GM12878 (cell line): ENCODE measurements at regions not wholly inside any gene's neighbourhood (a gene's known extent, or its start where the extent isn't known, plus 50 kb on each side); places are given as distances from the start of the nearest gene placed in this dataset.

Source experiments
- ATAC-seq: fragments of 200-7000 bp; cut with Tn5 transposase; 3 replicates; pipeline ENCODE4 v1.9.1; 2020; ENCODE audit warnings: mild to moderate bottlenecking, moderate library complexity
- BruUV-seq: library from RNA; stranded (reverse); fragments of 400-500 nt; replicated peaks from 2 replicates; lab custom pipeline; 2021; lab: Mats Ljungman, UMichigan
- CTCF ChIA-PET: fragments of 300-600 bp; sonication (Branson Sonifier 250); formaldehyde crosslinking; extraction: SDS; loops from one replicate; lab custom pipeline; 2021; ENCODE audit warnings: inconsistent platforms; lab: Yijun Ruan, JAX
- POLR2A ChIA-PET: fragments of 350-600 bp; formaldehyde crosslinking; extraction: SDS; loops from one replicate; lab custom pipeline; 2021; ENCODE audit warnings: inconsistent platforms; lab: Charles Lee
- RAD21 ChIA-PET: fragments of 300-600 bp; sonication (Branson Sonifier 250); formaldehyde crosslinking; loops from one replicate; lab custom pipeline; 2023; ENCODE audit warnings: antibody characterized with exemption; ENCODE audit not compliant: unreplicated experiment; lab: Charles Lee
- SMC1A ChIA-PET: fragments of 300-600 bp; sonication (Branson Sonifier 250); formaldehyde crosslinking; loops from one replicate; lab custom pipeline; 2023; ENCODE audit not compliant: unreplicated experiment, uncharacterized antibody; lab: Charles Lee
- DNase-seq: peaks from one replicate; pipeline ENCODE4 v3.0.0-alpha.2; 2011; ENCODE audit warnings: low read depth, low spot score
- FAIRE-seq: peaks from 3 replicates; lab custom pipeline; 2011; peaks lifted over from hg19 to GRCh38; lab: Jason Lieb, UNC
- H2AFZ ChIP-seq: 2 replicates; pipeline ENCODE4 v1.6.0; 2011; ENCODE audit warnings: low read depth, low read length, control low read depth; ENCODE audit not compliant: control insufficient read depth
- H3K27ac ChIP-seq: 2 replicates; pipeline ENCODE4 v1.5.1; 2011; ENCODE audit warnings: control low read depth; ENCODE audit not compliant: control insufficient read depth, insufficient read depth
- H3K27me3 ChIP-seq, 2 experiments: replicated peaks in 1 of 2; 2 replicates each; pipeline versions ENCODE4 v1.6.0 to v1.6.1; 2011; ENCODE audit warnings: low read length in 1 of 2; ENCODE audit not compliant: control insufficient read depth in 2 of 2, insufficient read depth in 2 of 2
- H3K36me3 ChIP-seq, 2 experiments: 2 replicates each; pipeline ENCODE4 v1.5.1; 2011; ENCODE audit warnings: low read length in 1 of 2; ENCODE audit not compliant: control insufficient read depth in 2 of 2, insufficient read depth in 2 of 2
- H3K4me1 ChIP-seq: 2 replicates; pipeline ENCODE4 v1.6.1; 2011; ENCODE audit warnings: mild to moderate bottlenecking, low read length, moderate library complexity, mixed read lengths; ENCODE audit not compliant: control insufficient read depth, insufficient read depth
- H3K4me2 ChIP-seq: 2 replicates; pipeline ENCODE4 v1.6.0; 2011; ENCODE audit warnings: control low read depth; ENCODE audit not compliant: control insufficient read depth, insufficient read depth
- H3K4me3 ChIP-seq: fragments of 200-600 bp; sonication (generic); 2 replicates; pipeline ENCODE4 v1.5.1; 2016
- H3K79me2 ChIP-seq: 2 replicates; pipeline ENCODE4 v1.6.0; 2011; ENCODE audit warnings: low read length; ENCODE audit not compliant: control insufficient read depth, insufficient read depth
- H3K9ac ChIP-seq: 2 replicates; pipeline ENCODE4 v1.8.0; 2011; ENCODE audit warnings: low read length, control low read depth, mixed read lengths; ENCODE audit not compliant: control insufficient read depth, insufficient read depth
- H3K9me3 ChIP-seq: replicated peaks from 3 replicates; pipeline ENCODE4 v1.5.1; 2011; ENCODE audit warnings: mild to moderate bottlenecking, low read length; ENCODE audit not compliant: control insufficient read depth, insufficient read depth
- H4K20me1 ChIP-seq: 2 replicates; pipeline ENCODE4 v1.6.0; 2011; ENCODE audit not compliant: control insufficient read depth, insufficient read depth
- BHLHE40 ChIP-seq, 2 experiments: fragments of 450-650 bp in 1 of 2; IDR thresholded peaks; 2 replicates each; pipeline ENCODE4 v1.6.1; 2011 to 2017; ENCODE audit warnings: low read depth in 2 of 2, borderline replicate concordance in 1 of 2, improper control_type of control experiment in 1 of 2, low read length in 1 of 2, mild to moderate bottlenecking in 1 of 2
- FOXK2 ChIP-seq: fragments of 450-650 bp; IDR thresholded peaks from 2 replicates; pipeline ENCODE4 v1.6.1; 2017; ENCODE audit warnings: mild to moderate bottlenecking, moderate library complexity
- HDAC2 ChIP-seq: fragments of 200-600 bp; sonication (generic); IDR thresholded peaks from 2 replicates; pipeline ENCODE4 v1.6.1; 2017
- HDGF ChIP-seq: fragments of 450-650 bp; IDR thresholded peaks from 2 replicates; pipeline ENCODE4 v1.6.1; 2016; ENCODE audit warnings: antibody characterized with exemption
- KLF5 ChIP-seq: fragments of 450-650 bp; IDR thresholded peaks from 2 replicates; pipeline ENCODE4 v1.6.1; 2014; ENCODE audit warnings: mild to moderate bottlenecking; ENCODE audit not compliant: partially characterized antibody
- MAX ChIP-seq: IDR thresholded peaks from 2 replicates; pipeline ENCODE4 v1.6.1; 2012; ENCODE audit warnings: low read depth, low read length, improper control_type of control experiment
- MEF2B ChIP-seq: fragments of 450-650 bp; IDR thresholded peaks from 2 replicates; pipeline ENCODE4 v1.6.1; 2018; ENCODE audit warnings: mild to moderate bottlenecking, moderate library complexity; ENCODE audit not compliant: partially characterized antibody, poor library complexity, severe bottlenecking
- MTA3 ChIP-seq: IDR thresholded peaks from 2 replicates; pipeline ENCODE4 v1.6.1; 2012; ENCODE audit warnings: low read length, inconsistent platforms, borderline replicate concordance
- NBN ChIP-seq: fragments of 450-650 bp; IDR thresholded peaks from 2 replicates; pipeline ENCODE4 v1.6.1; 2016
- NFXL1 ChIP-seq: fragments of 450-650 bp; IDR thresholded peaks from 2 replicates; pipeline ENCODE4 v1.6.1; 2017; ENCODE audit warnings: antibody characterized with exemption, mild to moderate bottlenecking, borderline replicate concordance
- NFYA ChIP-seq: IDR thresholded peaks from 2 replicates; pipeline ENCODE4 v1.6.1; 2011; ENCODE audit warnings: low read depth, mild to moderate bottlenecking, low read length, improper control_type of control experiment, borderline replicate concordance
- PBX3 ChIP-seq: IDR thresholded peaks from 2 replicates; pipeline ENCODE4 v1.6.1; 2011; ENCODE audit warnings: mild to moderate bottlenecking, low read depth, low read length, moderate library complexity; ENCODE audit not compliant: insufficient replicate concordance
- RAD21 ChIP-seq: IDR thresholded peaks from 2 replicates; pipeline ENCODE4 v1.6.1; 2011; ENCODE audit warnings: mild to moderate bottlenecking, low read depth, low read length, moderate library complexity; ENCODE audit not compliant: insufficient read depth
- RELB ChIP-seq: fragments of 450-650 bp; IDR thresholded peaks from 2 replicates; pipeline ENCODE4 v1.6.1; 2017; ENCODE audit warnings: low read depth, mild to moderate bottlenecking, moderate library complexity
- SMAD1 ChIP-seq: fragments of 450-650 bp; IDR thresholded peaks from 2 replicates; pipeline ENCODE4 v1.6.1; 2018; ENCODE audit warnings: mild to moderate bottlenecking, low read depth; ENCODE audit not compliant: partially characterized antibody
- SUZ12 ChIP-seq: fragments of 200-600 bp; sonication (generic); IDR thresholded peaks from one replicate; pipeline ENCODE4 v1.6.1; 2018; ENCODE audit warnings: antibody characterized with exemption, mild to moderate bottlenecking; ENCODE audit not compliant: unreplicated experiment
- TARDBP ChIP-seq: IDR thresholded peaks from 2 replicates; pipeline ENCODE4 v1.6.1; 2016; ENCODE audit warnings: borderline replicate concordance
- TBL1XR1 ChIP-seq: IDR thresholded peaks from 2 replicates; pipeline ENCODE4 v1.6.1; 2012; ENCODE audit warnings: low read depth, low read length, improper control_type of control experiment
- TCF7 ChIP-seq: IDR thresholded peaks from 2 replicates; pipeline ENCODE4 v1.6.1; 2014; ENCODE audit warnings: antibody characterized with exemption, borderline replicate concordance
- WGBS: methylation state at CpG from one replicate; pipeline ENCODE4 v1.1.6; 2016; ENCODE audit warnings: low lambda C conversion rate; ENCODE audit not compliant: insufficient replicate concordance, insufficient coverage; ENCODE audit errors: missing lambda C conversion rate; 5-methylcytosine and 5-hydroxymethylcytosine counted together
- in situ Hi-C: fragments of 300-500 bp; cut with MboI; formaldehyde crosslinking; loops from 9 replicates; pipeline ENCODE4 v1.14.3; 2018; ENCODE audit warnings: mixed read lengths
- intact Hi-C: fragments of 100-400 bp; cut with micrococcal nuclease; formaldehyde crosslinking; loops from one replicate; pipeline ENCODE4 v1.14.2; 2022; ENCODE audit not compliant: unreplicated experiment

GRCh38 chr4:36844448-36844847, 400.1 kb upstream of the NWD2 start (continued):
- TF ChIP-seq RELB (0 out of 2 replicates have a peak, but pooled peaks have one; percentile 20), NFYA (no peak), SUZ12 (no peak), PBX3 (no peak), RAD21 (no peak), TBL1XR1 (no peak), HDGF (no peak)

GRCh38 chr4:36852856-36853255, 391.7 kb upstream of the NWD2 start:
- Histone ChIP-seq H3K9me3 (no peaks in the 10 kb centered on the region), H3K9ac (no peak overlapping the region), H3K27ac (no peak overlapping the region), H3K27me3 (no peaks in the 10 kb centered on the region), H3K79me2 (no peaks in the 10 kb centered on the region), H3K4me3 (no peak overlapping the region), H3K4me1 (no peaks in the 10 kb centered on the region), H4K20me1 (no peaks in the 10 kb centered on the region), H2AFZ (no peak overlapping the region), H3K36me3 (no peaks in the 10 kb centered on the region), H3K4me2 (no peak overlapping the region)
- ChIA-PET SMC1A (interaction anchor here (0.6 to 1.4 kb wide), 4 partner anchors 8 to 453 kb away, joined by 3 to 4 read pairs (median 3); no protein-coding TSS in a partner anchor), POLR2A (interaction anchor here (0.9 kb wide), 1 partner anchor 10 kb away, joined by 3 read pairs; no protein-coding TSS in a partner anchor), RAD21 (interaction anchor here (0.8 kb wide), 1 partner anchor 11 kb away, joined by 3 read pairs; no protein-coding TSS in a partner anchor), CTCF (no interaction called here)
- FAIRE-seq (no peak), DNase-seq (no peak), ATAC-seq (no peak)
- in situ Hi-C loops, result no loop called here
- 27% methylated on average over 4 of the region's 4 CpGs for WGBS
- intact Hi-C loops, result no loop called here
- BruUV-seq, result no TSS peak
- TF ChIP-seq HDAC2, result no peak
- no peak for TF ChIP-seq KLF5
- TF ChIP-seq MEF2B, result no peak
- TF ChIP-seq TCF7, result no peak
- no peak for TF ChIP-seq SMAD1
- no peak for TF ChIP-seq FOXK2
- no peak for TF ChIP-seq BHLHE40 (IDR thresholded peaks at IDR 0.05; ENCODE audit: borderline replicate concordance in 1 of 2, low read depth in 2 of 2, low read length in 1 of 2)
- TF ChIP-seq TARDBP, result no peak
- no peak for TF ChIP-seq PBX3
- no peak for TF ChIP-seq NBN
- no peak for TF ChIP-seq MTA3
- TF ChIP-seq MAX, result no peak
- TF ChIP-seq NFXL1, result no peak
